Spleen (tissue), 7 donors: ENCODE measurements at regions not wholly inside any gene's neighbourhood (a gene's known extent, or its start where the extent isn't known, plus 50 kb on each side); places are given as distances from the start of the nearest gene placed in this dataset.

ENCODE experiments used
- CTCF ChIP-seq, 11 experiments: fragments of 200-600 bp in 7 of 11; fragments of 450-650 bp in 4 of 11; sonication (generic) in 4 of 11; IDR thresholded peaks in 8 of 11; conservative IDR thresholded peaks in 3 of 11; 1 replicate in 7 of 11; 2 replicates in 4 of 11; pipeline versions ENCODE4 v1.4.0 to v1.8.0; 2016 to 2021; ENCODE audit warnings: antibody characterized with exemption in 11 of 11, inconsistent platforms in 4 of 11, mild to moderate bottlenecking in 1 of 11
- POLR2A ChIP-seq, 3 donors: fragments of 450-650 bp; IDR thresholded peaks; one replicate each; pipeline ENCODE4 v1.5.1; 2017; ENCODE audit warnings: antibody characterized with exemption in 3 of 3, mild to moderate bottlenecking in 1 of 3
- POLR2AphosphoS5 ChIP-seq, 3 donors: sonication (generic); formaldehyde crosslinking; IDR thresholded peaks; one replicate each; pipeline ENCODE4 v1.5.1; 2017; ENCODE audit warnings: antibody characterized with exemption in 3 of 3
- donor health status: DM: no; HTN: no; CAD: no; lungs with moderate emphysema.
- donor health status: DM: no; HTN: no; CAD: no.
- donor health status: DM: no; HTN: no; CAD: no.

- no peak for TF ChIP-seq CTCF (IDR thresholded peaks at IDR 0.05 in 8 of 11, conservative IDR thresholded peaks at IDR 0.05 in 3 of 11)
- no peak for TF ChIP-seq POLR2A (IDR thresholded peaks at IDR 0.05)
- no peak for TF ChIP-seq POLR2AphosphoS5 (IDR thresholded peaks at IDR 0.05)
Observed at GRCh38 chr9:107838766-107839165, 349.2 kb upstream of the KLF4 start.
